Stimulated activated CD4-positive, alpha-beta T cell treated with anti-CD3 and anti-CD28 coated beads, Interleukin-2, amount 100 ng/mL, for 4 hours (primary cell): ENCODE measurements at regions not wholly inside any gene's neighbourhood (a gene's known extent, or its start where the extent isn't known, plus 50 kb on each side); places are given as distances from the start of the nearest gene placed in this dataset.
"Not testable (repeated sequence)": the region's sequence is repeated elsewhere in the genome, so short reads cannot be mapped to it uniquely, and the experiment has no call there.

Experiments used
- DNase-seq: peaks from one replicate; pipeline ENCODE4 v3.0.0-alpha.2; 2020; ENCODE audit warnings: low read depth

GRCh38 chr9:63812822-63813221 lies 1472.2 kb downstream of the FOXD4L5 start:
- DNase-seq = not testable (repeated sequence)

GRCh38 chr9:63804205-63804604 lies 1480.8 kb downstream of the FOXD4L5 start:
- DNase-seq = not testable (repeated sequence)

GRCh38 chr9:63794081-63794685 lies 1490.8 kb downstream of the FOXD4L5 start:
- not testable (repeated sequence) for DNase-seq

GRCh38 chr9:63787454-63787853 lies 1497.6 kb downstream of the FOXD4L5 start:
- not testable (repeated sequence) for DNase-seq

GRCh38 chr9:63785059-63785458 lies 1500.0 kb downstream of the FOXD4L5 start:
- DNase-seq = not testable (repeated sequence)

GRCh38 chr9:63784421-63784820 lies 1500.6 kb downstream of the FOXD4L5 start:
- not testable (repeated sequence) for DNase-seq

GRCh38 chr9:63781817-63782439 lies 1503.1 kb downstream of the FOXD4L5 start:
- DNase-seq = not testable (repeated sequence)

- DNase-seq = not testable (repeated sequence)
Observed at GRCh38 chr9:63781390-63781789, 1503.6 kb downstream of the FOXD4L5 start.

- not testable (repeated sequence) for DNase-seq
Observed at GRCh38 chr9:63776220-63776619, 1508.8 kb downstream of the FOXD4L5 start.

GRCh38 chr9:63775092-63775426 lies 1510.0 kb downstream of the FOXD4L5 start:
- not testable (repeated sequence) for DNase-seq

GRCh38 chr9:63774369-63775091 lies 1510.5 kb downstream of the FOXD4L5 start:
- not testable (repeated sequence) for DNase-seq

GRCh38 chr9:63762230-63762629 lies 1522.8 kb downstream of the FOXD4L5 start:
- not testable (repeated sequence) for DNase-seq

- not testable (repeated sequence) for DNase-seq
Observed at GRCh38 chr9:63729021-63729420, 1556.0 kb downstream of the FOXD4L5 start.

GRCh38 chr9:63728287-63728686 lies 1556.7 kb downstream of the FOXD4L5 start:
- no peak for DNase-seq

- DNase-seq = not testable (repeated sequence)
Observed at GRCh38 chr9:63708285-63708684, 1576.7 kb downstream of the FOXD4L5 start.

GRCh38 chr9:63704456-63704855 lies 1580.6 kb downstream of the FOXD4L5 start:
- DNase-seq = not testable (repeated sequence)

GRCh38 chr9:63703670-63704069 lies 1581.3 kb downstream of the FOXD4L5 start:
- not testable (repeated sequence) for DNase-seq

GRCh38 chr9:63703138-63703665 lies 1581.8 kb downstream of the FOXD4L5 start:
- DNase-seq = not testable (repeated sequence)
